GM19238 (cell line): ENCODE measurements at regions not wholly inside any gene's neighbourhood (a gene's known extent, or its start where the extent isn't known, plus 50 kb on each side); places are given as distances from the start of the nearest gene placed in this dataset.
"Not testable (repeated sequence)": the region's sequence is repeated elsewhere in the genome, so short reads cannot be mapped to it uniquely, and the experiment has no call there.

ENCODE experiments used
- DNase-seq: peaks from one replicate; pipeline ENCODE4 v3.0.0; 2011; ENCODE audit warnings: low spot score; ENCODE audit not compliant: insufficient read length

GRCh38 chr5:163943546-163943945, 438.1 kb downstream of the MAT2B start:
- DNase-seq = no peak

GRCh38 chr5:163944738-163945137, 439.3 kb downstream of the MAT2B start:
- no peak for DNase-seq

GRCh38 chr5:163947848-163948666, 442.6 kb downstream of the MAT2B start:
- DNase-seq = no peak

GRCh38 chr5:163950248-163950647, 444.8 kb downstream of the MAT2B start:
- DNase-seq = no peak

GRCh38 chr5:163951069-163951468, 445.6 kb downstream of the MAT2B start:
- no peak for DNase-seq

GRCh38 chr5:163953901-163954300, 448.5 kb downstream of the MAT2B start:
- DNase-seq = no peak

- DNase-seq = not testable (repeated sequence)
These were observed 455.8 kb downstream of the MAT2B start for GRCh38 chr5:163961230-163961629.

- no peak for DNase-seq
These were observed 458.5 kb downstream of the MAT2B start for GRCh38 chr5:163963881-163964280.

GRCh38 chr5:163964671-163965070, 459.3 kb downstream of the MAT2B start:
- no peak for DNase-seq

GRCh38 chr5:163967268-163967667, 461.8 kb downstream of the MAT2B start:
- DNase-seq = no peak

GRCh38 chr5:163968651-163969050, 463.2 kb downstream of the MAT2B start:
- no peak for DNase-seq

- DNase-seq = no peak
These were observed 471.3 kb downstream of the MAT2B start for GRCh38 chr5:163976696-163977095.

- no peak for DNase-seq
These were observed 473.5 kb downstream of the MAT2B start for GRCh38 chr5:163978897-163979296.

GRCh38 chr5:163988566-163988965, 483.1 kb downstream of the MAT2B start:
- DNase-seq = no peak

- DNase-seq = no peak
These were observed 487.7 kb downstream of the MAT2B start for GRCh38 chr5:163993126-163993525.

GRCh38 chr5:163995206-163995605, 489.8 kb downstream of the MAT2B start:
- DNase-seq = no peak

GRCh38 chr5:163997965-163998364, 492.5 kb downstream of the MAT2B start:
- DNase-seq = no peak

GRCh38 chr5:164000241-164000640, 494.8 kb downstream of the MAT2B start:
- no peak for DNase-seq

GRCh38 chr5:164000819-164001218, 495.4 kb downstream of the MAT2B start:
- DNase-seq = no peak

GRCh38 chr5:164002214-164002613, 496.8 kb downstream of the MAT2B start:
- no peak for DNase-seq

GRCh38 chr5:164002628-164003027, 497.2 kb downstream of the MAT2B start:
- no peak for DNase-seq

- DNase-seq = no peak
These were observed 499.7 kb downstream of the MAT2B start for GRCh38 chr5:164005071-164005470.

GRCh38 chr5:164007064-164007463, 501.6 kb downstream of the MAT2B start:
- no peak for DNase-seq
